ENCODE measurements at regions not wholly inside any gene's neighbourhood (a gene's known extent, or its start where the extent isn't known, plus 50 kb on each side); places are given as distances from the start of the nearest gene placed in this dataset.

GRCh38 chr6:93806409-93807270, 387.3 kb upstream of the EPHA7 start:
- no peak for DNase-seq (ENCODE audit: low read depth in 4 of 4, low spot score in 2 of 4)

DNA sequence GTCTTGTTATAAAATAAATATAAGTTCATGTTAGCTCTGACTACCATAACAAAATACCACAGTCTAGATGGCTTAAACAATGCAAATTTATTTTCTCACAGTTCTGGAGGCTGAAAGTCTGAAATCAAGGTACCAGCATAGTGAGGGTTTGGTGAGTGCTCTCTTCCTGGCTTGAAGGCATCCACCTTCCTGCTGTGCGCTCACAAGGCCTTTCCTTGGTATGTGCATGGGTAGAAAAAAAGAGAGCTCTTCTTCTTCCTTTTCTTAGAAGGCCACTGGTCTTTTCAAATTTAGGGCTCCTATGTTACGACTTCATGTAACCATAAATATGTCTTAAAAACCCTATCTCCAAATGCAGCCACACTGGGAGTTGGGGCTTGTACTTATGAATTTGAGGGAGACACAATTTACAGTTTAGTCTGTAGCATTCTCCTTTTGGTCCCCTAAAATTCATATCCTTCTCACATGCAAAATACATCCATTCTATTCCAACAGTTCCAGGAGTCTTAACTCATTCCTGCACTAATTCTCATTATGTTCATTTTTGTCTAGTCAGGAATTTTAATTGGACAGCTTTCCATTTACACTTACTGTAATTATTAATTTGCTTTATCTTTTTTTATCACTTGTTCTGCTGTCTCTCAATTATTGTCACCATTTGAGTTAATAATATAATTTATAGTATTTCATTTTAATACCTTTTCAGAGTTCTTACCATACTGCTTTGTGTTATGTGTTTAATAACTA, 381.9 kb upstream of the EPHA7 start:
- DNase-seq (ENCODE audit: low read depth in 4 of 4, low spot score in 2 of 4): no peak

DNA sequence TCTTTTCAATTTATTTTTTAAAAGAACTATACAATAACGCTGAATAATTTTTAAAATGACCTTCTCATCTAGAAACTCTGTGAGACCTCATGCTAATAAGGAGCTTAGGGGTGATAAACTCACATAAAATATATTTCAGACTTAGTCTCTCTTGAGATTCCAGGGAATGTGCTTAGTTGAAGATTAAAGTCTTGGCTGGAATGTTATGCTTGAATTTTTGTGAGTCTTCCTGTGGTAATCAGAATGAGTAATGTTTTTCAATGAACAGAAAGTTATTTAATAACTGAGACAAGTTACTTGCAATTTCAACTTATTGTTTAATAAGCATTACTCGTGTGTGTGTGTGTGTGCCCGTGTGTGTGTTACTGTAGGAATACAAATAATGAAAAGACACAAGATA, 379.9 kb upstream of the EPHA7 start:
- DNase-seq (ENCODE audit: low read depth in 4 of 4, low spot score in 2 of 4): no peak

GRCh38 chr6:93794166-93794565, 374.8 kb upstream of the EPHA7 start:
- DNase-seq (ENCODE audit: low read depth in 4 of 4, low spot score in 2 of 4): no peak

- no peak for DNase-seq (ENCODE audit: low read depth in 4 of 4, low spot score in 2 of 4)
Measured at GRCh38 chr6:93792746-93793145, 373.4 kb upstream of the EPHA7 start.

DNA sequence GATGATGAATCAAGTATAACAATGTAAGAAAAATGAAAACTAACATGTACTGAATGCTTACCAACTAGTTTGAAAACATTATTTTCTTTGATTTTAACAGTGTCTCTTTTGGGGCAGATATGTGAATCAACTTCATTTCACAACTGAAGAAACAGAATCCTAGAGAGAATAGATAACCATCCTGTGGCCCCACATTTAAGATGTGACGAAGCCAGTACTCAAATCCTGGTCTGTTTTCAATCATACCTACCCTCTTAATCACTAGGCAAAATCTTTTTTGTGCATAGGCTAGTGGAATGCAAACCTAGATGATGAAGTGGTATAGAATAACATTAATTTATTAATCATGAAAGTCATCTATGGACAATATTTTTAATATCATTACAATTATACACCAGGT, 371.6 kb upstream of the EPHA7 start:
- no peak for DNase-seq (ENCODE audit: low read depth in 4 of 4, low spot score in 2 of 4)

GRCh38 chr6:93789532-93789931, 370.2 kb upstream of the EPHA7 start:
- DNase-seq (ENCODE audit: low read depth in 4 of 4, low spot score in 2 of 4): no peak

DNA sequence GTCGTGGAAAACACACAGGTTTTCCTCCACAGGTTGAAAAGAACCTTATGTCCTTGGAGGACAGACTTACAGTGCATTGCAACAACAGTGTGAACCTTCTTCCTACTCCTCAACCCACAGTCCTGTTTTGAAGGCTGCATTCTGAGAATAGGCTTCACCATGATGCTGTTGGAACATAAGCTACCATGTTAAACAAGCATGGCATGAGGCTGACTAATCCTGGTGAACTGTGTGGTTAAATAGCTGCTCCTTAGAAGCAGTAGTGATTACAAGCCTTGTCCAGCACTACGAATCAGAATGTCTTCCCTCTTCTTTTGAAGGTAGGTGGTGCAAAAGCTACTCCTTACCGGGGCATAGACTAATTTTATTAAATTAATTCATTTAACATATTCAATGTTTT, 368.5 kb upstream of the EPHA7 start:
- no peak for DNase-seq (ENCODE audit: low read depth in 4 of 4, low spot score in 2 of 4)

GRCh38 chr6:93786474-93787330, 367.3 kb upstream of the EPHA7 start:
- DNase-seq (ENCODE audit: low read depth in 4 of 4, low spot score in 2 of 4): no peak

- no peak for DNase-seq (ENCODE audit: low read depth in 4 of 4, low spot score in 2 of 4)
Measured at GRCh38 chr6:93785694-93786030, 366.3 kb upstream of the EPHA7 start.

DNA sequence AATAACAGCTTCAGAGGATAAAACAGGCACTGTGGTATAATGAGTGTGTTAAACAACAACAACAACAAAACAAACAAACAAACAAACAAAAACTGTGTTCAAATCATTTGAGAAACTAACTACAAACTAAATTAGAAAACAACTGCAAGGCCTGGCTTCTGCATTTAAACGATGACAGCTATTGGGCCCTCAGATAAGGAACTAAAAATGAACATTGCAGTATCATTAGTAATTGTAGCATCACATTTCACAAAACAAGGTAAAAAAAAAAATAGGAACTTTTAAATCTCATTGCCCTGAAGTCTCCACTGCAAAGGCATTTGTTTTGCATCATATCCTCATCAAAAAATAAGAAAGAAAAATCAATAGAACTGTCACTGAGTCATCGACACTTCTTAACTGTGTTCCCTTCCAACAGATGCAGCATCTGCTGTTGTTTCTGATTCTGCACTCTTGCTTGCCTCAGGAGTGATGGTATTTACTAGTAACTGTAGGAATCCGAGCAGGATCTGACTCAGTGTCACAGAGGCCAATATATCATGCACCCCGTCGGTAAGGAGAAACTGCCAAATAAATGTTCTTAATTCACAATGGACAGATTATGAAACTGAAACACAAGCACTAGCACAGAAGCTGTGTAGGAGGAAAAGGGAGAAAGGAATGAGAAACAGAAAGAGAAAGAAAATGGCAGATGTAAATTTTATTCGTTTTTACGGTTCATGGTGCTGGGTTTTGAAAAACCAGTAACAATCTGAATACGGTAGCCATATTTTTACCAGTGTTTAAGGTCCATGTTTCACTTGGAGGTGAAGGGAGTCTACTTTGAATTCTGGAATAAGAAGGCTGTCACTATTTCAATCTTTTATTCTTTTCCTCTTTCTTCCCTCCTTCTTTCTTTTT, 365.7 kb upstream of the EPHA7 start:
- DNase-seq (ENCODE audit: low read depth in 4 of 4, low spot score in 2 of 4): no peak

DNA sequence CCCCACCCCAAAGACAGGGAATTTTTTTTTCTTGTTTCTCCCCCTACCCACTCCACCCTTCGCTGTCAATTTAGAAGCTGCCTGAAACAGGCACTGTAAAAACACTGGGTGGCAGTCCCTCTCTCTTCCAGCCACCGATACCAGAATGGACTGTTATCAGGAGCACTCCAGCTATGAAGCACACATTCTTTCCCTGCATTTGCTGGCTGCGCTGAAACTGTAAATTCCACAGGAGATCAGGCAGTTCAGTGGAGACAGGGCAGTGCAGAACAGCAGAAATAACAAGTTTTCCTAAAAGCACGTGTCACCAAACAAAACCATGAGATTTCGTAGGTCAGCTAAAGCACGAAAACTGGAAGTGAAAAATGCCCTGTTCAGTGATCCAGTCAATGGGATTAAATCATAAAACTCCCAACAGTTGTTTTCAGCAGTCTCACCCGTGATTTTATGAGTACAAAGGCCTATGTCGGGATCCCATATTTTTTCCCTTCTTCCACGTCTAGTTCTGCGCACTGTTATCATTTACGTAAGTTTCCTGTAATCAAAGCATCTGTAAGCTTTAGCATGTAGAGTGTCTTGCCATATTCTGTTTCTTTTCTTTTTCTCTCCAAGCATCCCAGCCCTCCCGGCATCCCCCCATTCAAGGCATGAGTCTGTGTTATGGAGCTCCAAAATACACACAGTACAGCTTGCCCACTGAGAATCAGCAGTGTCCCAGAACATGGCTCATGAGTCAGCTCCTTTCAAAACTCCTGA, 359.9 kb upstream of the EPHA7 start:
- DNase-seq (ENCODE audit: low read depth in 4 of 4, low spot score in 2 of 4): no peak

- DNase-seq (ENCODE audit: low read depth in 4 of 4, low spot score in 2 of 4): no peak
Measured at GRCh38 chr6:93759190-93759589, 339.8 kb upstream of the EPHA7 start.

DNA sequence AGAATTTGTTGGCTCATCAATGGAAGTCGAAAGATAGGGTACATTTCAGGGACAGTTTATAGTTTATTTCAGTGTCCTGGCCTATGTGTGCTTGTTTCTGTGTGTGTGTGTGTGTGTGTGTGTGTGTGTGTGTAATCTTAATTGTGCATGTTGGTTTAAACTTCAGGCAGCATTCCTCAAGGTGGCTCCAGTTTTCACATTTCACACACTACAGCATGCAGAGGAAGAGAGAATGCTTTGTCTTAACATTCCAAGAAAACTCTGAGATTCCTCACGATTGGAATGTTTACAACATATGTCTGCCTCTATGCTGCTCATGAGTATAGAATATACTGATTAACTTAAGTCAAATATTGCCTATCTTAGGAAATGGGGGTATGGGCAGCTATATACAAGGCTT, 332.6 kb upstream of the EPHA7 start:
- no peak for DNase-seq (ENCODE audit: low read depth in 4 of 4, low spot score in 2 of 4)

DNA sequence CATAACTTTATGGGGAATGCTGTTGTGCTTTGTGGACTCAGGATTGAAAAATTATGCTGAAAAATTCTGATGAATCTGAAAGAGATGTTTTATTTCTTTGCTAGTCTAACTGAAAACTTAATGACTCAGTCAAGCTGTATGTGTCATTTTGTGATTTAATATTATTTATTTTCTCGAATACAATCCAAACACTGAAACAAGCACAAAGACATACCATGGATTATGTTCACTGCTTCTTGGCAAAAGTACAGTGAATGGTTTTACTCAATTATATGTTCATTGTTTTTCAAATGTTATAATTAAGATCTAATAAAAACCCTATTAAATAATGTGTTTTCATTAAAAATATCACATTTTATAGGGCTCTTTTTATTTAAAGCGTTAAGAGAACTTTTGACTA, 330.6 kb upstream of the EPHA7 start:
- no peak for DNase-seq (ENCODE audit: low read depth in 4 of 4, low spot score in 2 of 4)

GRCh38 chr6:93749191-93749590, 329.8 kb upstream of the EPHA7 start:
- DNase-seq (ENCODE audit: low read depth in 4 of 4, low spot score in 2 of 4): no peak

GRCh38 chr6:93746892-93747291, 327.5 kb upstream of the EPHA7 start:
- DNase-seq (ENCODE audit: low read depth in 4 of 4, low spot score in 2 of 4): no peak

GRCh38 chr6:93745306-93745705, 325.9 kb upstream of the EPHA7 start:
- no peak for DNase-seq (ENCODE audit: low read depth in 4 of 4, low spot score in 2 of 4)

- no peak for DNase-seq (ENCODE audit: low read depth in 4 of 4, low spot score in 2 of 4)
Measured at GRCh38 chr6:93735099-93735498, 315.7 kb upstream of the EPHA7 start.

DNA sequence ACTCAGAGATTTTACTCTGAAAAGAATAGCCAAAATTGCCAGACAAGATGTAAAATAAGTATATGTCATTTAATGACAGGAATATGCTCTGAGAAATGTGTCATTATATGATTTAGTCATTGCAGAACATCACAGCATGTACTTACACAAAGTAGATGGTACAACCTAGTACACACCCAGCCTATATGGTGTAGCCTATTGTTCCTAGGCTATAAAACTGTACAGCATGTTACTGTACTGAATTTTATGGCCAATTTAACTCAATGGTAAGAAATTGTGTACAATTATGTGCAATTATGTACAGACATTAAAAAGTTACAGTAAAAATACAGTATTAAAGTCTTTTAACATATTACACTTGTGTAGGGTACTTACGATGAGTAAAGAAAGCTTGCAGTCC, 311.9 kb upstream of the EPHA7 start:
- no peak for DNase-seq (ENCODE audit: low read depth in 4 of 4, low spot score in 2 of 4)

All from left renal cortex interstitium (tissue), 4 donors.